ENCODE measurements at regions not wholly inside any gene's neighbourhood (a gene's known extent, or its start where the extent isn't known, plus 50 kb on each side); places are given as distances from the start of the nearest gene placed in this dataset.

DNA sequence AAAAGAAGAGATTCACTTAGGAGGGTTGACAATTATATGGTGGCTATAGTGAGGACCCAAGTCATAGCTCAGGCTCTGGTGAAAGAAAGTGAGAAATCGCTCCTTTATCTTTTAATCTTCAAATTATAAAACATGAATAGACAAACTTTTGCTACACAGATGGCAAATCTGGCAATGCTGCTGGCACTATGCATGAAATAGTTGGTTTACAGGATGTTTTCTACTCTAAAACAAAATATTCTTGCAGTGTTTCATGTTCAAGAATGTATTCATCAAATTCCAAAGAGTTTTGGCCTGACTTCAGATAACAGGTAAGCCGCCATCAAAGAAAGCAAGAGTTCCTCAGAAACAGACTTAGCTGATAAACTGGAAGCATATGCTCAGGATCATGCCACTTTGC, 801.2 kb downstream of the C4orf33 start:
- BruUV-seq (replicated peaks): no TSS peak
- no peak overlapping the region for H3K9ac ChIP-seq (ENCODE audit: insufficient read depth in 1 of 2, low read depth in 2 of 2, low read length in 2 of 2)
- CTCF ChIA-PET (ENCODE audit: low intra/inter-chr PET ratio): no interaction called here

DNA sequence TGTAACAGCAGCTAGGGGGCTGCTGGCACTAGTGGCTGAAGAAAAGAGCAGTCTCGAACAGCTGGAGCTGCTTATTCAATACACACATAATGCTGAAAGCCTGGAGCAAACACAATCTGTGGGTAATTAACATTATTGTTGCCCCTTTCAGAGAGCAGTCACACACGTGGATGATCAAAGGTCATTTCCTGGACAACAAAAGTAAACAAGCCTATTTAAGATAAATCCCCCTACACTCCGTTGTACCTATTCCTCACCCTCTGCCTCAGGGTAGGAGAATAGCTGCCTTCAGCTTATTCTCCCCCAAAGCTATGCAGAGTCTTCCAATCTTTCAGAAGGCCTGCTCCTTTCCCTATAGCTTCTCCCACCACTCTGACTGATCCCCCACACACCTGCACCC, 803.9 kb downstream of the C4orf33 start:
- intact Hi-C loops (cut with micrococcal nuclease): no loop called here
- WGBS (ENCODE audit: insufficient coverage, low coverage, missing lambda C conversion rate): 0% methylated on average over 3 of the region's 3 CpGs
- no peak overlapping the region for H2AFZ ChIP-seq (ENCODE audit: low read depth, low read length)
- no peak overlapping the region for H3K9ac ChIP-seq (ENCODE audit: insufficient read depth in 1 of 2, low read depth in 2 of 2, low read length in 2 of 2)
- no peaks in the 10 kb centered on the region for H4K20me1 ChIP-seq (replicated peaks; ENCODE audit: control insufficient read depth, insufficient read depth, low read length)
- no peak for ATAC-seq
- DNase-seq (ENCODE audit: extremely low read depth in 1 of 4, low spot score in 3 of 4): no peak
- no peaks in the 10 kb centered on the region for H3K79me2 ChIP-seq (ENCODE audit: control insufficient read depth, insufficient read depth, low read length)
- in situ Hi-C loops (cut with MboI): no loop called here
- H3K36me3 ChIP-seq (ENCODE audit: control insufficient read depth, insufficient read depth, low read length): no peaks in the 10 kb centered on the region
- H3K27me3 ChIP-seq (ENCODE audit: control insufficient read depth in 2 of 2, insufficient read depth in 2 of 2, low read length in 2 of 2): no peaks in the 10 kb centered on the region
- no peaks in the 10 kb centered on the region for H3K4me1 ChIP-seq (replicated peaks in 1 of 2; ENCODE audit: control insufficient read depth in 2 of 2, insufficient read depth in 2 of 2, low read length in 2 of 2)
- no TSS peak for BruUV-seq (replicated peaks)
- ChIA-PET POLR2A (no interaction called here), CTCF (ENCODE audit: low intra/inter-chr PET ratio) (no interaction called here)
- H3K4me3 ChIP-seq: no peak overlapping the region
- no peaks in the 10 kb centered on the region; the same call in 1 of the 2 replicates for H3K9me3 ChIP-seq (replicated peaks; ENCODE audit: control insufficient read depth, insufficient read depth, low read depth, low read length)
- no peak for FAIRE-seq
- H3K4me2 ChIP-seq (ENCODE audit: insufficient read depth, low read length): no peak overlapping the region
- no peak overlapping the region for H3K27ac ChIP-seq (ENCODE audit: extremely low read depth, low read depth, low read length)
- no peaks in the 10 kb centered on the region for H3K9me1 ChIP-seq (ENCODE audit: control insufficient read depth, insufficient read depth, low read length)
- TF ChIP-seq NCOA1 (IDR thresholded peaks at IDR 0.05; ENCODE audit: low read depth): no peak
- no peak for TF ChIP-seq GATAD2B (IDR thresholded peaks at IDR 0.05; ENCODE audit: borderline replicate concordance)
- TF ChIP-seq, protein P1, sequence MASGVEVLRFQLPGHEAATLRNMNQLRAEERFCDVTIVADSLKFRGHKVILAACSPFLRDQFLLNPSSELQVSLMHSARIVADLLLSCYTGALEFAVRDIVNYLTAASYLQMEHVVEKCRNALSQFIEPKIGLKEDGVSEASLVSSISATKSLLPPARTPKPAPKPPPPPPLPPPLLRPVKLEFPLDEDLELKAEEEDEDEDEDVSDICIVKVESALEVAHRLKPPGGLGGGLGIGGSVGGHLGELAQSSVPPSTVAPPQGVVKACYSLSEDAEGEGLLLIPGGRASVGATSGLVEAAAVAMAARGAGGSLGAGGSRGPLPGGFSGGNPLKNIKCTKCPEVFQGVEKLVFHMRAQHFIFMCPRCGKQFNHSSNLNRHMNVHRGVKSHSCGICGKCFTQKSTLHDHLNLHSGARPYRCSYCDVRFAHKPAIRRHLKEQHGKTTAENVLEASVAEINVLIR (CRISPR knock-in tag; IDR thresholded peaks at IDR 0.05): no peak
- TF ChIP-seq, protein P2, sequence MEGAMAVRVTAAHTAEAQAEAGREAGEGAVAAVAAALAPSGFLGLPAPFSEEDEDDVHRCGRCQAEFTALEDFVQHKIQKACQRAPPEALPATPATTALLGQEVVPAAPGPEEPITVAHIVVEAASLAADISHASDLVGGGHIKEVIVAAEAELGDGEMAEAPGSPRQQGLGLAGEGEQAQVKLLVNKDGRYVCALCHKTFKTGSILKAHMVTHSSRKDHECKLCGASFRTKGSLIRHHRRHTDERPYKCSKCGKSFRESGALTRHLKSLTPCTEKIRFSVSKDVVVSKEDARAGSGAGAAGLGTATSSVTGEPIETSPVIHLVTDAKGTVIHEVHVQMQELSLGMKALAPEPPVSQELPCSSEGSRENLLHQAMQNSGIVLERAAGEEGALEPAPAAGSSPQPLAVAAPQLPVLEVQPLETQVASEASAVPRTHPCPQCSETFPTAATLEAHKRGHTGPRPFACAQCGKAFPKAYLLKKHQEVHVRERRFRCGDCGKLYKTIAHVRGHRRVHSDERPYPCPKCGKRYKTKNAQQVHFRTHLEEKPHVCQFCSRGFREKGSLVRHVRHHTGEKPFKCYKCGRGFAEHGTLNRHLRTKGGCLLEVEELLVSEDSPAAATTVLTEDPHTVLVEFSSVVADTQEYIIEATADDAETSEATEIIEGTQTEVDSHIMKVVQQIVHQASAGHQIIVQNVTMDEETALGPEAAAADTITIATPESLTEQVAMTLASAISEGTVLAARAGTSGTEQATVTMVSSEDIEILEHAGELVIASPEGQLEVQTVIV (CRISPR knock-in tag; IDR thresholded peaks at IDR 0.05; ENCODE audit: borderline replicate concordance): no peak
- no peak for TF ChIP-seq ZNF75A (CRISPR knock-in tag; IDR thresholded peaks at IDR 0.05)
- TF ChIP-seq CBX1 (IDR thresholded peaks at IDR 0.05; ENCODE audit: low read depth): no peak

More for the DNA sequence above, 801.2 kb downstream of the C4orf33 start:
- intact Hi-C loops (cut with micrococcal nuclease): no loop called here
- no peaks in the 10 kb centered on the region for H3K27me3 ChIP-seq (ENCODE audit: control insufficient read depth in 2 of 2, insufficient read depth in 2 of 2, low read length in 2 of 2)
- no peaks in the 10 kb centered on the region for H3K9me1 ChIP-seq (ENCODE audit: control insufficient read depth, insufficient read depth, low read length)
- FAIRE-seq (no peak), ATAC-seq (no peak), DNase-seq (ENCODE audit: extremely low read depth in 1 of 4, low spot score in 3 of 4) (no peak)
- WGBS (ENCODE audit: insufficient coverage, low coverage, missing lambda C conversion rate): 0% methylated on average over 2 of the region's 2 CpGs
- no peak overlapping the region for H3K4me3 ChIP-seq
- H3K36me3 ChIP-seq (ENCODE audit: control insufficient read depth, insufficient read depth, low read length): no peaks in the 10 kb centered on the region
- in situ Hi-C loops (cut with MboI): no loop called here
- H3K4me2 ChIP-seq (ENCODE audit: insufficient read depth, low read length): no peak overlapping the region
- POLR2A ChIA-PET: no interaction called here
- H3K27ac ChIP-seq (ENCODE audit: extremely low read depth, low read depth, low read length): no peak overlapping the region
- TF ChIP-seq CTBP1 (IDR thresholded peaks at IDR 0.05; ENCODE audit: borderline replicate concordance) (no peak), ZNF23 (CRISPR knock-in tag; IDR thresholded peaks at IDR 0.05) (no peak), RUNX1 (IDR thresholded peaks at IDR 0.05; ENCODE audit: low read depth) (no peak), NCOA6 (IDR thresholded peaks at IDR 0.05) (no peak), ZNF695 (CRISPR knock-in tag; IDR thresholded peaks at IDR 0.05) (no peak), MEIS2 (IDR thresholded peaks at IDR 0.05; ENCODE audit: partially characterized antibody) (no peak), ZBTB7A (IDR thresholded peaks at IDR 0.05; ENCODE audit: borderline replicate concordance, control insufficient read depth, low read depth, low read length) (no peak), PCBP1 (IDR thresholded peaks at IDR 0.05; ENCODE audit: low read depth, low read length, poor library complexity, severe bottlenecking) (no peak), BRCA1 (IDR thresholded peaks at IDR 0.05) (no peak), BRCA1 (CRISPR knock-in tag; IDR thresholded peaks at IDR 0.05) (no peak), PML (IDR thresholded peaks at IDR 0.05; ENCODE audit: low read length) (no peak), PURB (CRISPR knock-in tag; IDR thresholded peaks at IDR 0.05; ENCODE audit: low read depth) (no peak), ARNT (IDR thresholded peaks at IDR 0.05) (no peak), ZC3H11A (IDR thresholded peaks at IDR 0.05; ENCODE audit: low read depth, low read length) (no peak)
- TF ChIP-seq, protein P3, sequence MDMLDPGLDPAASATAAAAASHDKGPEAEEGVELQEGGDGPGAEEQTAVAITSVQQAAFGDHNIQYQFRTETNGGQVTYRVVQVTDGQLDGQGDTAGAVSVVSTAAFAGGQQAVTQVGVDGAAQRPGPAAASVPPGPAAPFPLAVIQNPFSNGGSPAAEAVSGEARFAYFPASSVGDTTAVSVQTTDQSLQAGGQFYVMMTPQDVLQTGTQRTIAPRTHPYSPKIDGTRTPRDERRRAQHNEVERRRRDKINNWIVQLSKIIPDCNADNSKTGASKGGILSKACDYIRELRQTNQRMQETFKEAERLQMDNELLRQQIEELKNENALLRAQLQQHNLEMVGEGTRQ (CRISPR knock-in tag; IDR thresholded peaks at IDR 0.05): no peak
- H3K4me1 ChIP-seq (replicated peaks in 1 of 2; ENCODE audit: control insufficient read depth in 2 of 2, insufficient read depth in 2 of 2, low read length in 2 of 2): no peaks in the 10 kb centered on the region
- H4K20me1 ChIP-seq (replicated peaks; ENCODE audit: control insufficient read depth, insufficient read depth, low read length): no peaks in the 10 kb centered on the region
- no peaks in the 10 kb centered on the region for H3K79me2 ChIP-seq (ENCODE audit: control insufficient read depth, insufficient read depth, low read length)
- H3K9me3 ChIP-seq (replicated peaks; ENCODE audit: control insufficient read depth, insufficient read depth, low read depth, low read length): no peaks in the 10 kb centered on the region; the same call in 1 of the 2 replicates
- no peak overlapping the region for H2AFZ ChIP-seq (ENCODE audit: low read depth, low read length)
